Gastrocnemius medialis (tissue), 4 donors: ENCODE measurements at regions not wholly inside any gene's neighbourhood (a gene's known extent, or its start where the extent isn't known, plus 50 kb on each side); places are given as distances from the start of the nearest gene placed in this dataset.

Experiments
- CTCF ChIP-seq, 5 experiments: fragments of 450-650 bp in 3 of 5; fragments of 200-600 bp in 2 of 5; sonication (generic) in 2 of 5; IDR thresholded peaks in 4 of 5; conservative IDR thresholded peaks in 1 of 5; 1 replicate in 4 of 5; 2 replicates in 1 of 5; pipeline ENCODE4 v1.5.1; 2016 to 2019; ENCODE audit warnings: antibody characterized with exemption in 5 of 5, mild to moderate bottlenecking in 3 of 5, moderate library complexity in 3 of 5
- POLR2A ChIP-seq, 2 donors: fragments of 450-650 bp; IDR thresholded peaks; one replicate each; pipeline ENCODE4 v1.6.1; 2017; ENCODE audit warnings: antibody characterized with exemption in 2 of 2, mild to moderate bottlenecking in 2 of 2, moderate library complexity in 2 of 2

GRCh38 chr4:64682946-64683345, 273.7 kb upstream of the TECRL start:
- no peak for TF ChIP-seq CTCF (IDR thresholded peaks at IDR 0.05 in 4 of 5, conservative IDR thresholded peaks at IDR 0.05 in 1 of 5)
- TF ChIP-seq POLR2A (IDR thresholded peaks at IDR 0.05), result no peak
